ENCODE measurements at regions not wholly inside any gene's neighbourhood (a gene's known extent, or its start where the extent isn't known, plus 50 kb on each side); places are given as distances from the start of the nearest gene placed in this dataset.
"Not testable (repeated sequence)": the region's sequence is repeated elsewhere in the genome, so short reads cannot be mapped to it uniquely, and the experiment has no call there.

DNA sequence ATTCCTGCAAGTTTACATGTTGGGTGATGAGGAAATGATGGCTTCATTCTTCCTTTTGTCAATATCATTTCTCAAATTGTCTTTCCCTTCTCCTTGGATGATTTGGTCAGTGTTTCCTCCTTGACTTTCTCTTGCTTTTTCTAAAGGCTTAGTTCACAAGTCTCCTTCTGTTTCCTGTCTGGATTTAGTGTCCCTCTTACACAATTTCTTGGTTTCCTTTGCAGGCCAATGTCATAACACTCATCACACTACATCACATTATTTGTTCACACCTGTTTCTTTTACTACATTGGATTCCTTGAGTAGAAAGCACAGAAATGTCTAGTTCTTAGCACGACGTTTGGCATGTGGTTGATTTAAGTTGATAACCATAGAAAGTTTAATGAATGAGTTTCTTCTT lies 490.7 kb downstream of the TDRD3 start:
- no peak for DNase-seq

DNA sequence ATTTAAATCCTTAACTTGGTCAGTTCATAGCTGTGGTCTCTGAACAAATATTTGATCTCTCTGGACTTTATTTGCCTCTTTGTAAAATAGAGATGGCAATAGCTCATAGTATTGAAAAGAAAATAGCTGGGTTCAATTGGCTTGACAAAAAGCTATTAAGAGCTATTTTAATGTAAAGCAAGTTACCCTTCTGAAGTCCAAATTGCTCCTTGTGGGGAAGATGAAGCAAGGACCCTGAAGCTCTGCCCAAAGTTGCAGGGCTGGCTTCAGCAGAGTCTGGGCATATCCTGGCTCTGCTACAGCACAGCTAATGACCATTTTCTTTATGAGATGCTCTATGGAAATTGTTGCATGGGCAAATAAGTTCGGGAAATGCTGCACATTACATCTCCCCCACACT lies 484.5 kb downstream of the TDRD3 start:
- no peak for DNase-seq

DNA sequence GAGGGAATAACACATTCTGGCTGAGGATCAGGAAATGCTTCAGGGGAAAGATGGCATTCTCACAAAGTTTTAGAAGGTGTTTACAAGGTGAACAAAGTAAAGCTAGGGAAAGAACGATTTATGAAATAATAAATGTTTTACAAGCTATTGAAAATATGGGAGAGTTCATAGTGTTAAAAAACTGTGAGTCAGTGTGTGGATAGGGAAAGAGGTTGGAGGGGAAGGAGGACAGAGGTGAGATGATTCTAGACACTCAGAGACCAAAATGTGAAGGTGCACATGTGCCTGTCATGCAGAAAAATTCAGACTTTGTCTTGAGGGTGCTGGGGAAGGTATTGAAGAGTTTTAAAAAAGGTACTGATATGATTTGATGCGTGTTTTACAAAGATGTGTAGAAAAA lies 476.1 kb downstream of the TDRD3 start:
- DNase-seq, result no peak

DNA sequence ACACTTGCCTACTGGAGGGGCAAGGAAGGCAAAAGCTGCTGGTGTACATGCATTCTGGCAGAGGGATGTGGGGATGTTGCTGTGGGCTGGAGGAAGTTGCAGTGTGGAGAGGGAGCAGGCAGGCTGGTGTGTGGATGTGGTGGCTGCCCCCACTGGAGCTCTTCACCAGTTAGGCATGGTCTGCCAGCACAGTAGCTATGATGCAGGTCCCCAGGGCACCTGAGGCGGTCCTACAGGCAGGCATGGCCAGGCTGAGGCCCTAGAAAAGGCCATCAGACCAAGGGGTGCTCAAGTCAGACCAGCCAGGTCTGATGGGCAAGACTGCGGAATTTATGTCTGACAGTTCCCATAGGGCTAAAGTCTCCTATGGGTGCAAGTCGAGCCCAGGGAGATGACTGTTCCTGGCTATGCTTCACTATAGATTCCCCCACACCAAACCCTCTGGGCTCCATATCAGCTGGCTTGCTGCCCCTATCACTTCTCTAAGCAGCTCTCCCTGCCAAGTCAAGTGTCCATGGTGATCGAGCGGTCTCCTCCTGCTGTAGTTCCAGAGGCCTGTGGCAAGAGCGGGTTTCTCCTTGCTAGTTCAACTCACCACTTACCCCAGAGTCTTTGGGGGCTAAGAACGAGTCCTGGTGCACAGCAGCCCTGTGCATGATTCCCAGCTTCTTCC lies 473.1 kb downstream of the TDRD3 start:
- peak; percentile 5 for DNase-seq

DNA sequence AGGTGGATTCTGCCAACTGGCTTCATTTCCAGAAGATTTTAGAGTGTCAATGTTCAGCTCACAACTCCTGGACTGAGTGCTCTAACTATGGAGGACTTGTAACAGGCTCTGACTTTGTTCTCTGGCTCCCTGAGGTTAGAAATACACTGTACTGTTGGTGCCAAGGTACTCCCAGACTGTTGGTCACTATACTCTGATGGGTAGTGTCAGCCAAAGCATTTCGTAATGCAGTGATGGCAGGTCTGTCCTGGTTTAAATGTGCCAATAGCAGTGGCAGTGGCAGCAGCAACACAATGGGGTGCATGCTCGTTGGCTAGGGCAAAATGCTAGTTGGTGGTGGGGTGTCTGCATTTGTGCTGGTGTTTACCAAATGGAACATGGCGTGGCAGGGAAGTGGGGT lies 472.2 kb downstream of the TDRD3 start:
- DNase-seq, result no peak

DNA sequence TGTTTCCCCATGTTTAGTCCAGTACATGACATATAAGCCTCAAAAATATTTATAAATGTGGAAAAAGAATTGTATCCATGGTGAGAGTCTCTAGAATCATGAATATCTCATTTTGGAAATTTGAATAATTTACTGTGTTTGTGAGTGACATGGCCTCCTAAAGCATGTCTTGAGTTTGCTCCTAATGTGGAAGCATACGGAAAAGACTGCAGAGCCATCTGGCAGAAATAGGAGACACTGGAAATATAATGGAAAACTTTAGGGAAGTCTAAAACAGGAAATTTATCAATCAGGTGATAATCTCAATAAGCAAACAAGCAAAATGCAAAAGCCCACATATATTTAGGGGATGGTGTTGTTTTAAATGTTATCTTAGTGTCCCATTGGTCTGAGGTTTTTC lies 465.0 kb downstream of the TDRD3 start:
- DNase-seq, result no peak

DNA sequence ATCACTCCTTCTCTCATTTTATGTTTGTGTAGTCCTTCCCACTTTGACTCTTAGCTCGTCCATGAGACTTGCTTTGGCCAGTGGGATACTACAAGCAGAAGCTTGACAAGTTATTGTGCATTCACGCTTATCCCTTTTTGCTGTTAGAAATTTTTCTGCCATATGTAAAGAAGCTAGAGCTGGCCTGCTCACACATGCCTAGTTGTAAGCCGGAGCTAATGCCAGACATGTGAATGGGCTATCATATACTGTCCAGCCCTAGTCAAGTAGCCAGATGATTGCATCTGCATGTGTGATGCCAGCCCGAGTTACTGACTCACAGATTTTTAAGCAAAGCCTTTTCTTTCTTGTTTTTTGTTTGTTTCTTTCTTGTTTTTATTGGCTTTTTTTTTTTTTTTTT lies 460.7 kb downstream of the TDRD3 start:
- no peak for DNase-seq

DNA sequence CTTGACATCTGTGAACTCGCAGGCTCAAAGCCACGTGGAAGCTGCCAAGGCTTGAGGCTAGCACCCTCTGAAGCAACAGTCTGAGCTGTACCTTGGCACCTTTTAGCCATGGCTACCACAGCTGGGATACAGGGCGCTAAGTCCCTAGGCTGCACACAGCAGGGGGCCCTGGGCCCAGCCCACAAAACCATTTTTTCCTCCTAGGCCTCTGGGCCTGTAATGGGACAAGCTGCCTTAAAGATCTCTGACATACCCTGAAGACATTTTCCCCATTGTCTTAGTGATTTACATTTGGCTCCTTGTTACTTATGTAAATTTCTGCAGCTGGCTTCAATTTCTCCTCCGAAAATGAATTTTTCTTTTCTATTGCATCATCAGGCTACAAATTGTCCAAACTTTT lies 455.9 kb downstream of the TDRD3 start:
- no peak for DNase-seq

DNA sequence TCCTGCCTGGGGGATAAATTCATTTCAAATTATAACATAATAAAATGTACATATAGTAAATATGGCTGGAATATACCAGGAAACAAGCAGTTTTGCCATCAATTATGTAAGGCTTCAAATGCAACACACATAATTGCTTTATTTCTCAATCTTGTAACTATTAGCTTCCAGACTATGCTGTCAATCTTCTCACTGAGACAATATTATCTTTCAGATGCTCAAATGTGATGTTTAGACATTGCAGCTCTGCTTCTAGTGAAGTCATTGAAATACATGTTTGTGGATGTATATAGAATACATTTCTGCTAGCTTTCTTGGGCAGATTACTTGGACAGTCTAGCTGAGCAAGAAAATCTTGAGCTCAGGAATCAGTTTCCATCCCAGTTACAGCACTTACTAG lies 454.4 kb downstream of the TDRD3 start:
- DNase-seq, result no peak

DNA sequence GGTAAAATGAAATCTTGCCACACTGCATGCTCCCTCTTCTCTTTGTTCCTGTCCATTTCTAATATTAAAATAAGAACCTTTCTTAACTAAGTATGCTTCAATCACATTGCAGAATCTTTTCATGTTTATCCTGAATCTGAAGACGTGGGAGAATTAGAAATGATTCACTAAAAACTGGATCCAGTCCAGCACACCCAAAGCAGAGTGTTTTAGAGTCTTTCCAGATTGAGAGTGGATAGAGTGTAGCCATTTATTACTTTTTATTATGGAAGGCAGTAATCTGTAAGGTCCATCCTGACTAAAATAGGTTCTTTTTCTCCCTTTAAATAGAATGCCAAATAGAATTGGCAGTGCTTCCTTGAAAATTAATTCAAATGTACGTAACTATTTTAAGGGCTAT lies 453.5 kb downstream of the TDRD3 start:
- no peak for DNase-seq

DNA sequence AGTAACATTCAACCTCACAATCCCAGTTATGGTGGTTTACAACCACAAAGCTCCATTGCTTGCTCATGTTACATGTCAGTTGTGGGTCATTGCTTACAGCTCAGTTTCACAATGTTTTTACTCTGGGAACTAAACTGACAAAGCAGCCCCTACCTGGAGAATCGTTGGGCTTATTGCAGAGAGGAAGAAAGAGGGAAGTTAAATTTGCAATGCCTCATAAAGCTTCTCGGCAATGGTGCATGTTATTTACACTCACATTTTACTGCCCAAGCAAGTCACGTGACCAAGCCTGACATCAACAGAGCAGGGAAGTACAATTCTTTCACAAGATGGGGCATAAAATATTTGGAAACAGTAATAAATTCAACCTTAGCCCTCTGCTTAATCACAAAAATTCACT lies 441.6 kb downstream of the TDRD3 start:
- no peak for DNase-seq

DNA sequence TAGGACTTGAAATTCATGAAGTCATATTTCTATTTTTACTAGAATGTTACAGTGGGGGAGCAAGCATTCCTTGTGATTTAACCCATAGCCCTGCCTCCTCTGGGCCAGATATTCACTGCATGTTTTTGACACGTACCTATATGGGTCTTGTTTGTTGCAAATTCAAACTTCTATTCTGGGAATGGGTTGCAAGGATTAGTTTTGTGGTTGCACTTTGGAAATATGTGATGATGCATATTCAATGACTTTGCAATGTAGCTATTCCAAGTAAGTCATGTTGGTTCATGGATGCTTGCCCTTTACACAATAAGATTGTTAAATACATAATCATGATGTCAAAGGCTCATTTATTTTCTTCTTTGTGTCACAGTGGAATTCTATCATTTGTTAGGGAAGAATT lies 440.8 kb downstream of the TDRD3 start:
- no peak for DNase-seq

DNA sequence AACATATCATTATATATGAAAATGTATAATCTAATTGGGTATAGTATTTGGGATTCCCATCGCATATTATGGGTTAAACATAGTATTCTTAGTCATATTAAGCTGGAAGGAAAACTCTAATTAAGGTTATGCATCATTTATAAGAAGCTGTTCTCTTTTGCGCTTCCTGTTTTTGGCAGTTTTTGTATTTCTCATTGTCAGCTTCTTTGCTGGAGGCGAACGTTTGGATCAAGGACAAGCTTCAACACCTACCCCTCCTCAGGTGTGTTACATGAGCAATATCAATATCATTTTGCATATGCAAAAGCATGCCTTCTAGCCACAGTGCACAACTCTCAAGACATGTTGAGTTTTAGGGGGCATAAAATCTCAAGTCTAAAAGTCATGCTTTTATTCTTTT lies 439.8 kb downstream of the TDRD3 start:
- no peak for DNase-seq

DNA sequence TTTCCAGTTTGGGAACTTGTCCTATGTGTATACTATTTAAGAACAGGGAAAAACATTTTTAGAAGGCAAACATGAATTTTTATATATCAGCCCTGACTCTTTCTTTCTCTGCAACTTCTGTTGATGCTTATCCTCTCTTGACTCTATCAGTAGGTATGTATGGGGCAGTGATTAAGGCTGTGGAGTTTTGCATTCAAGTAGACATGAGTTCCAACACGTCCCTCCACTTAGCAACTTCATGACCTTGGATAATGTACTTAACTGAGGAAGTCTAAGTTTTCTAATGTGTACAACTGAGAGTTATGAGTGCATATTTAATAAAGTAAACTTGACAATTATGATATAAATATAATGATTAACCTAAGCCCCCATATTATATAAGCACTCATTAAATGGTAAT lies 414.6 kb downstream of the TDRD3 start:
- DNase-seq, result no peak

DNA sequence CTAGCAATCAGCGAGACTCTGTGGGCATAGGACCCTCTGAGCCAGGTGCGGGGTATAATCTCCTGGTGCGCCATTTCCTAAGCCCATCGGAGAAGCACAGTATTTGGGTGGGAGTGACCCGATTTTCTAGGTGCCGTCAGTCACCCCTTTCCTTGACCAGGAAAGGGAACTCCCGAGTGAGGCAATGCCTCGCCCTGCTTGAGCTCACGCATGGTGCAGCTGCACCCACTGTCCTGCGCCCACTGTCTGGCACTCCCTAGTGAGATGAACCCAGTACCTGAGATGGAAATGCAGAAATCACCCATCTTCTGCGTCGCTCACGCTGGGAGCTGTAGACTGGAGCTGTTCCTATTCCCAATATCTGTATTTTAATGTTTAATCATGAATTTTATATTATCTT lies 408.6 kb downstream of the TDRD3 start:
- DNase-seq, result not testable (repeated sequence)

DNA sequence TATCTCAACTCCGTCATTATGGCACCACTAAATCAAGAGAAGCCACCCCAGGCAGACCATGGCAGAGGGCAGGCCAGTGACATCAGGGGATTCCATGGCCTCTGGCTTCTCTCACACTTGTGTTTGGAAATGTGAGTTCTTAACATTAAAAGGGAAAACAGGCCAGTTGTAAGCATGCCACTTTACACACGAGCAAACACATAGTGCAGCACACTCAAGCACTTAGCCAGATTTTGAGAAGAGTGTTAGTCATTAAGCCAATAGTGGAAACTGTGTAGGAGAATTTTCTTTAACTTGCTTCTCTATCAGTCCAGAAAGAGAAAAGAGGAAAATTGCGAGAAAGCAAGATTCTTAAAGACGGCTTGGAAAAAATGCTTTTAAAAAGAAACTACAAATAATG lies 401.5 kb downstream of the TDRD3 start:
- DNase-seq, result no peak

DNA sequence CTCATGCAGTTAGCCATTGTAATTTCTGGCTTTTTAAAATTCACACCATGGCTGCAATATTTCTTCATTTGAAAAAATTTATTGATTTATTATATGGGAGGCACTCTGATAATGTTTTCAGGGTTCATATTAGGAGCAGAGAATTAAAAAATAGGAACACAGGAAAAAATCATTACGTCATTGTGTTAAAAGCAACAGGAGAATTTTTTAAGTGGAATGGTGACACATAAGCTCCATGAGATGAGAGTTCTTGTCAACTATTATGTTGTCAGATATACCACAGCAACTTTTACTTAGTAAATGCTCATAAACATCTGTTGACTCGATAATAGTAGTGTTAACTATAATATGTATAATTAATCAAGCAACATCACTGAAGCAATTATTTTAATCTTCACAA lies 400.1 kb downstream of the TDRD3 start:
- DNase-seq, result no peak

DNA sequence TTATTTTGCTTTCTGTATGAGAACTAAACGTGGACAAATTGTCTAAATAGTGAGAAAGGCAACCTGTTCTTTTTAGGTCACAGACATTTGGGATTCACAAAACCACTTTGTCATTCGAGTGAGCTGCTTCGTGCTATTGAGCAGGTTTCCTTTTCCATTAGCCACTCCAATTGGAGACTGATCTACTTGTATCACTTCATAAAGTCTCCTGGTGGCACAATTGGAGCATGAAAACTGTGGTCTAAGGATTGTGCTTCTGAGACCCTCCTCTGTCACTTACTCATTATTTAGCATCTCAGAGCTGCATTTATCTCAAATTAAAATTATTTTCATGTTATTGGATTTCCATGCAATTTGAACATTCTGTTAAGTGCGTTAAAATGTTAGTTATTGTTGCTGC lies 397.7 kb downstream of the TDRD3 start:
- DNase-seq, result peak; percentile 54

DNA sequence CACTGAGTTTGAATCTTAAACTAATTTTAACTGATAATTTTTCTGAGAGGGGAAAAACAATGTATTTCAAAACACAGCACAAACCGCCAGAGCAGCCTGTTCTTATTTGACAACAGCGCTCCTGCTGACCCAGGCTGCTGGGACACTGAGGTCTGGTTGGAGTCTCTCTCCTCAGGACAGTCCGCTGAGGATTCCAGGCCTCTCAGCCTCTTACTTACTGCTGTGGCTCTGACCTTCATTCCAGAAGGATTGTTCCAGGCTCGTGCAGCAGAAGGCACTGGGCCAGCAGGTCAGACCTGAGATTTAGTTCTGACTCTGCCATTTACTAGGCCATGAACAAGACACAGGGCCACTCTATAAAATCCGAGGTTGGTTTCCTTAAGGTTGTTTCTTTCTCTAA lies 393.6 kb downstream of the TDRD3 start:
- DNase-seq, result no peak

DNA sequence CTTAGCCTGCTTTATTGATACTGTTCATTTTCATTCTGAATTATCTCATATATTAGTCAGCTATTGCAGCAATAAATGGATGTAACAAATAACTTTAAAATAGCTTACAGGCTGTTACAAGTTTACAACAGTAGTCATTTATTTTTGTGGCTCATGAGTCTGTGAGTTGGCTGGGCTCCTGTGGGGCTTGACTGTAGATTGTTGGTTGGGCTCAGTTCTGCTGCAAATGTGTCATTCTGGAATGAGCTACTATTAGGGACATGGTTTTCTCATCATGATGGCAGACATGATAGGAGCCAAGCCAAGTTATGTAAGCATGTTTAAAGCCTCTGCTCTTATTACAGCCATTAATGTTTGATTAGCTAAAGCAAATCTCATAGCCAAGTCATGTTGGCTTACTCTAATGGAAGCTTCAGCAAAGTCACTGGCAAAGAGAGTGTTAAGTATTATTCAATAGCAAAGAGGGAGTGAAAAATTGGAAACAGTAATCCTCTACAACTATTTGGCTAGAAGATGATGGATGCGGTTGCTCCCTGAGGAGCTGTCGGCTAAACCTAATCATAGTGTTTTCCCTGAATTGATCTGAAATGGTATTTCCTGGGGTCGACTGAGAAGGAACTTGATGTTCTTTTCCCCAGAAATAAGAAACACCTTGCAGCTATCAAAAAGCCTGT lies 391.3 kb downstream of the TDRD3 start:
- no peak for DNase-seq

DNA sequence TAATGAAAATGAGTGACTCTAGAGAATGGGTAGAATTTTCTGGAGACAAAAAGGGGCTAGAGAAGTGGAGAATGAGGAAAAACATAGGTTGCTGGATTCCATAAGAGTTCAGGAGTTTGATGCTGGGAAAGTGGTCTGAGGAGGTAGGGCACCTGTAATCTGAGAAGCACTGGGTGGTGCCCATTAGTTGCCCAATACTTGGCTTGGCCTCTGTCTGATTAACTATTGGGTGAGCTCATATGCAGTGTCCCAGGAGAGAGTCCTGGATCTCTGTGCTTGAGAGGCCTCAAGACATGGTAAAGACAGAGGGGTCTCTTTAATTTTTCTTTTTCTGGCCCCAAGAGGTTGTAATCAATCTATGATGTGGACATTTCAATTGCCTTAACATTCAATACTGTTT lies 390.1 kb downstream of the TDRD3 start:
- DNase-seq, result no peak

DNA sequence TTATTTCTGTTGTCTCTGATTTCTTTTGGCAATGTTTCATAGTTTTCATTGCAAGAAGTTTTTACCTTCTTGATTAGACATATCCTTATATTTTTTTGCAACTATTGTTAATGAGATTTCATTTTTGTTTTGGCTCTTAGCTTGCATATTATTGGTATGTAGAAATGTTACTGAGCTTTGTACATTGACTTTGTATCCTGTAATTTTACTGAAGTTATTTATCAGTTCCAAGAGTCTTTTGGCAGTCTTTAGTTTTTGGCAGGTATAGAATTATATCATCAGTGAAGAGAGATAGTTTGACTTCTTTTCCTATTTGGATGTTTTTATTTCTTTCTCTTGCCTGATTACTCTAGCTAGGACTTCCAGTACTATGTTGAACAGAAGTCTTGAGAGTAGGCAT lies 375.7 kb downstream of the TDRD3 start:
- no peak for DNase-seq

DNA sequence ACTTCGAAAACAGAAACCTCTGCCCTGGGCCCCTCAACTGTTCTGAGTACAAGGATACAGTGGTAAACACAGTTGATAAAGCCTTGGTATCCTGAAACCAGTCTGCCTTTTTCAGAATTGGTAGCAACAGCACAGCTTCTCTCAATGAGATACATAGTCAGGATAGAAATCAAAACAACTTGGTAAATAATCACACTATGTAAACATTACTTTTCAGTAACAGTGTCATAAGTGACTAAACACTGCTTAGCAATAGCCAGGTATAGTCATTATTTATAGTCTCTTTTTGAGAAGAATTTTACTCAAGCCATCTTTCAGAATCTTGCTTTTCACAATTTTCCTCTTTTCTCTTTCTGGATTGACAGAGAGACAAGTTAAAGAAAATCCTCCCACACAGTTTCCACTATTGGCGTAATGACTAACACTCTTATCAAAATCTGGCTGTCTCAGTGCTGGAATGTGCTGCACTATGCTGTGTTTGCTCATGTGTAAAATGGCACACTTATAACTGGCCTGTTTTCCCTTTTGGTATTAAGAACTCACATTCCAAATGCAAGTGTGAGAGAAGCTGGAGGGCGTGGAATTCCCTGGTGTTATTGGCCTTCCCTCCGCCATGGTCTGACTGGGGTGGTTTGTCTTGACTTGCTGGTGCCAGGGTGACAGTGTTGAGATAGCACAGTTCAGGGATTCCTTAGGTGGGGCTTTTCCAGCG lies 368.8 kb downstream of the TDRD3 start:
- peak; percentile 25 for DNase-seq

DNA sequence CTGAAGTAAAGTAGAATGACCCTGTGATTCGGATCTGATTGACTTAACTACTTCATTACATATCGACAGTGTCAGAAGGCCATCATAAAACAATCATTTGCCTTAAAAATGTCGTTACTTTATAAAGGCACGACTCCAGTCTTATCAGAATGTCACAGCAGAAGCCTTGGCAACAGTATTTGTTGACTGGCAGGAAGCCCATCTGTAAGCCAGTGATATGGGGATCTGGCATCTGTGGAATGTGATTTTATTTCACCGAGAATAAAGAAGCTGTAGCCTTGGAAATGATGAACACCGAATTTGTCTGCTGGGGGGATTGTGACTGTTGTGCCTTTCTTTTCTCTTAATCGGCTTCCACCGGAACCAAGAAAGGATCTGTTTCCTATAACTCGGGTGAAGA lies 362.5 kb downstream of the TDRD3 start:
- DNase-seq, result peak; percentile 23

DNA sequence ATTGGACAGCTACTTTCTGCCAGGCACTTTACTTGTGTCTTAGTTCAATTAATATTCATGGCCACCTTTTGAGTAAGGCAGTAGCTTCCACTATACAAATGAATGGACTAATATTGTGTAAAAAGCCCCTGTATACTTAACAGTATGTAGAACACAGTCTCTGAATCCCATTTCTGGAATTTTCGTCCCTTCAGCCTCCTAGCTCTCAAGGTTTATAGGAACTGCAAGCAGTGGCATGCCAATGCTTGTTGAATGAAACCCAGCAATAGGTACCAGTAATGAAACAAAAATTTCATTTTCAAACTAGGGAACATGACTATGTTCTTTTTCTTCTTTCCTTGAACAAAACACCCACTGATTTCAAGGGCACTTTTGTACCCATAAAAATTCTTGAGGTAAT lies 361.6 kb downstream of the TDRD3 start:
- DNase-seq, result no peak
